SK-MEL-5 (cell line): ENCODE measurements at regions not wholly inside any gene's neighbourhood (a gene's known extent, or its start where the extent isn't known, plus 50 kb on each side); places are given as distances from the start of the nearest gene placed in this dataset.
A peak's percentile ranks its signal among the peaks of the same experiment; 100 is the strongest.

ENCODE experiments used
- DNase-seq: peaks from one replicate; pipeline ENCODE4 v3.0.0-alpha.2; 2016; ENCODE audit warnings: low read depth, low spot score
- in situ Hi-C: cut with HindIII; loops from 2 replicates; pipeline ENCODE4 v1.10.0; 2016; ENCODE audit warnings: low sequenced_read_pairs, high pct_unique_total_duplicates, low pct_unique_long_range_greater_than_20kb

DNA sequence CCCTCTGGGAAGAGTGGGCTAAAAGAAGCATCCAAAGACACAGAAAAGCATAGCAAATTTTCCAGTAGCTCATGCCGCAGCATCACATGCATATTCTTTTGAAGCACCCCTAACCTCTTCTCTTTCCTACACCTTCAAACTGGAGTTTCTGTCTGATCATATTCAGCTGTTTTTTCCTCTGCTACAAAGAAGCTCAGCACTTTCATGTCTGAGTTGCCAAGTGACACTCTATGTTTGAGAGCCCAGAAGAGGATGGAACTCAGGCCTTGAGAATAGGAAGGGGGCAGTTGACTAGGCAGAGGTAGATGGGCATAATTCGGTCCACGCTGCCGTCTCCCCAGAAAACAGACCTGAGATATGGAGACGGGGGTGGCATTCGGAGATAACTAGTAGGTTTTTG, 489.6 kb upstream of the NR2F2 start:
- no peak for DNase-seq

GRCh38 chr15:95842576-95842975, 487.9 kb upstream of the NR2F2 start:
- in situ Hi-C loops, result no loop called here
- DNase-seq, result no peak

More for the DNA sequence above, 489.6 kb upstream of the NR2F2 start:
- in situ Hi-C loops, result no loop called here

GRCh38 chr15:95843241-95843910, 487.1 kb upstream of the NR2F2 start:
- peak; percentile 29 for DNase-seq
- in situ Hi-C loops, result no loop called here

DNA sequence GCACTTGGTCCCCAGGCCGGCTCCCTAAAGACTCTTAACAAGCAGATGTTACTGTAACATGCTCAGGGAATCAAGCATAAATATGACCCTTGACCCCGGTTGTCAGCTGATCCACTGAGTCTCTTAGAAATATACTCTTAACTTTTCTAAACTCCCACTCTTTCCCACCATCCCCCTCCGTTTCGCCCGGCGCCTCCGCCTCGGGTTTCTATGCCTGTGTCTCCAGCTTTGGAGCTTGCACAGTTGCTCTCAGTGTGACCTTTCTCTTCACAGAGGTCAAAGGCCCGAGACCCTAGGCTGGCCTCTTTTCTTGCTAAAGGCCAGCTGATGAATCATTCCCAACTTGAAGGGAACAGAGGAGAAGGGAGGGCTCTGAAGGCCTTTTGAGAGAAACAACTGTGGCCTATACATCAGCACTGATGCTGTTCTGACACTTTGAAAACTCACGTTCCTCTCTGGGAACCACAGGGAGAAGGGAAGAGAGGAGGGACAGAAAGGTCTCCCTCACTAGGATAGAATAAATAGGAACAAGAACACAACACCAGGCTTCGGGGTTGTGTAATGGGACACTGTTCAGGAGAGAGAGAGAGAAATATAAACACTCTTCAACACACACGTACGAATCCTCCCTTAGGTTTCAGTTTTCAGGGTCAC, 484.5 kb upstream of the NR2F2 start:
- in situ Hi-C loops, result no loop called here
- no peak for DNase-seq

- in situ Hi-C loops, result no loop called here
- no peak for DNase-seq
Observed at GRCh38 chr15:95848126-95848525, 482.4 kb upstream of the NR2F2 start.

GRCh38 chr15:95850837-95851236, 479.7 kb upstream of the NR2F2 start:
- DNase-seq, result peak; percentile 60
- in situ Hi-C loops, result no loop called here

DNA sequence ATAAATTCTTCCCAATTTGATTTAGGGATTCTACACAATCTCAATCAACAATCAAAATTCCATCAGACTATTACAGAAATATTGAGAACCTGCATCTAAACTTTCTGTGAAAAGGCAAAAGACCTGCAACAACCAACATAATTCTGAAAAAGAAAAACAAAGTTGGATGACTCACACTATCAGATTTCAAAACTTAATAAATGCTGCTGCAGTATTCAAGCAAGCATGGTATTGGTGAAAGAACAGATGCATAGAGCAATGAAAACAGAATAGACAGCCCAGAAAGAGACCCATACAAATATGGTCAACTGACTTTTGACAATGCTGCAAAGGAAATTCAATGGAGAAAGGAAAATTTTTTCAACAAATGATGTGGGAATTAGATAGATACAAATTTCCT, 477.1 kb upstream of the NR2F2 start:
- in situ Hi-C loops, result no loop called here
- no peak for DNase-seq

DNA sequence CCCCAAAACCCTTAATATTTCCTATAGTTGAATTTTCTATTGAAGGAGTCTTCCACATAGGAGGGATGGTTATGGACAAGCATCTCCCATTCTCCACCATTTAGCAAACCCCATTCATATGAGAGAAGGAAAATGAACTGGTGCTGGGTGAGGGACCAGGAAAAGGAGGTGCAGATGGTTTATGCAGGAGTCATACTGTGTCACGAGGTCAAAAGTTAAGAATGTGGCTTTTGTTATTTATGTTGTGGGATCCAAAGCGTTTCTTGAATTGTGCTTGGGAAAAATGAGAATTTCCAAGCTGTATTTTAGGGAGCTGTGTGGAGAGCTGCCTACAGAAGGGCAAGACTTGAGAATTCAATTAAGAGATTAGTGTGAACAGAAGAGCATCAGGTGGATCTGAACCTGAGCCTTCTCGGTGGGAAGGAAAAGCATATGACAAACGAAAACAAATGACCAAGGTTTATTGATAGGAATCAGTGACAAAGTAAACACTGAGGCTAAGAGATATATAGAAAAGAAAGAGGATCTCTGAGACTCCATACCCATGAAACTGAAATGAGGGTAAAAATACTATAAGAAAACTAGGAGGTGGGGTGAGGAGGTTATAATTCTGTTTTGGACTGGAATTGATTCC, 473.3 kb upstream of the NR2F2 start:
- no peak for DNase-seq
- in situ Hi-C loops, result no loop called here

DNA sequence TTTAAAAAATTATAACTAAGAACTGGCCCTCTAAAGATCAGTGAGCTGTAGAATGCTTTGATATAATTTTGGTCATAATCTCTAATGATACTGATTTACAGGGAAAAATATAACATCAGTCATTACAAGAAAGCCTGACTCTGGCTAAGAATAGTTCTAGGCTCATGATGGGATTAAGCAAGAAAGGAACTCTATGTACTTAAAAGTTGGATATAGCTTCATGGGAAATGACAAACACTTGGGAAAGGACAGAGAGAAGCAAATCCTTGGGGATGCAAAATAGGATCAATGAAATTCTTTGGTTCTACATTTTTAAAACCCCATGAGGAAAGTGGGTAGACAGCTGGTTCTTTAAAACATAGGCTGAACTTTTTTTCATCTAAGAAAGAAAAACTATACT, 472.7 kb upstream of the NR2F2 start:
- no peak for DNase-seq
- in situ Hi-C loops, result no loop called here

GRCh38 chr15:95860406-95860805, 470.1 kb upstream of the NR2F2 start:
- no peak for DNase-seq
- in situ Hi-C loops, result no loop called here

- in situ Hi-C loops, result no loop called here
- no peak for DNase-seq
Observed at GRCh38 chr15:95864467-95864886, 466.0 kb upstream of the NR2F2 start.

DNA sequence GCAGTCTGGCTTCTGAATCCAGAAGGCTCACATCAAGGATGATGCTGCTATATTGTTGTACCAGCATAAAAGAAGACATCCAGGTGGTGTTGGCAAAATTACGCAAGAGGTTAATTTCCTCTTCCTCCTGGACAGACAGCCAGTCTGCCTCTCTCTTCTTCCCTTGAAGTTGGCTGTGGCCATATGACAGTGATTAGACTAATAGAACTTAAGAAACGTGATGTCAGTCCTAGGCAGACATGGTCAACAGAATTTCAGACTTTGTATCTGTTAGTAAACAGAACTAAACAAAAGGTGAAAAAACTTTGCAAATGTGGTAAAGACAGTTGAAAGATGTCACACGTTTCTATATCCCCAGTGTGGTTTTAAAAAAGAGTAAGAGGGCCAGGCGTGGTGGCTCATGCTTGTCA, 465.2 kb upstream of the NR2F2 start:
- in situ Hi-C loops, result no loop called here
- no peak for DNase-seq

DNA sequence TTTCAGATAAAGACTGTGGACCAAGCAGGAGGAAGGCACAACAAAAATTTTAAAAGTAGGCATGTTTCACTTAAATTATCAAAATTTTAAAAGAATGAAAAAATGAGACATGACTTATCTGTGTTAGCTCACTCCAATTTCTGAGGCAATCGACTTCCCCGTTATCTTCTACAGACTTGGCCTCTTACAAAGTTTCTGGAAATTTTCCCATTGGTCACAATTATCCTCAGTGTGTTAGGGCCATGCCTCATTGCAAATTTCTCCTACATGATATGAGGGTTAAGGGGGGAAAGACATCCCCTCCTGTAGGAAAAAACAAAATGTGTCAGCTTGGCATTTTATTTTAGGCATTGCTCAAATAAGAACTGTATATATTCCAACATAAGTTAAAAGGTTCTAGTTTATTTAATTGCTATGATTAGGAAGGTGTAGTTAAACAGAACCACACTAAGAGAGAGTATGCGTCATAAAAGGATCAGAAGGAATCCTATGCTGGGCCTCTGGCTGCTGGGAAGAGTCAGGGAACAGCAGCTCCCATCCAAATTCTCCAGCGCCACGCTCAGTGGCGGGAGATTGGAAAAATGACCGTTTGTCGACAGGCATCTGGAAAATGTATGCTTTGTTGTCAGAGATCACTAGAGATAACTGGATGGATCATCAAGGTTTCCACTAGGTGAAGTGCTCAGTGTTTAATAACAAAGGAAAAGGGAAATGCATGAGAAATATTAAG, 463.6 kb upstream of the NR2F2 start:
- in situ Hi-C loops, result no loop called here
- DNase-seq, result no peak

- in situ Hi-C loops, result no loop called here
Observed at GRCh38 chr15:95868450-95868849, 462.1 kb upstream of the NR2F2 start.

DNA sequence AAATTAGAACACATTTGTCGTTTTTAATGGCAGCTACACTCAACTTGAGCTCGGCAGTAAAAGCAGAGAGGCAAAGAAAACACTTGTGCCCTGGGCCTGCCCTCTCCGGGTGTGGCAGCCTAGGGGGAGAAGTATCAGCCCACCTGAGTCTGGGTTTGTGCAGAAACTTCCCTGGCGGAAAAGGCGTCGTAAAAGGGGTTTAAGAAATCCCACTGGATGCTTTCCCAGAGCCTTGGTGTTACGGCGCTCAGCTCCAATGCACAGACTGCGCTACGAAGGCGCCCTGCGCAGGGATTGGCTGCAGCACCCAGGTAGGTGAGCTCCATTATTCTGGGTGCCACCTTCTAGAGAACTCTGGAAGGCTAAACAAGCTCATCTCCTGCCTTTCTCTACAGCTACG, 461.5 kb upstream of the NR2F2 start:
- no peak for DNase-seq
- in situ Hi-C loops, result no loop called here

More at GRCh38 chr15:95868450-95868849, 462.1 kb upstream of the NR2F2 start:
- no peak for DNase-seq

GRCh38 chr15:95869920-95870319, 460.6 kb upstream of the NR2F2 start:
- no peak for DNase-seq
- in situ Hi-C loops, result no loop called here

DNA sequence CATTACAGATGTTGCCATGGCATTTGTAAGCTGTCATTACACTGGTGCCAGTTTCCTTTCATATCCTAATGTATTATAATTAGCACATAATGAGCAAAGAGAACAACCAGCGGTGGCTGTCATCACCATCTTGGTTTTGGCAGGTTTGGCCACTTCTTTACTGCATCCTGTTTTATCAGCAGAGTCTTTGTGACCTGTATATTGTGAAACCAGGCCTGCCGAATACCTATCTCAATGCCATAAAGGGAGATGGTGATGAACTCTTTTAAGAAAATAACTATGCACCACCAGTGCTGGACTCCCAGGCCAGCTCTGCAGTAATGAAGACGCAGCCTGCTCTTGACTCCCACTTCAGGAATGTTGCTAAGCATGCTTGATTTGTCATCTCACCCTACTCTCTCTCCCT, 458.1 kb upstream of the NR2F2 start:
- in situ Hi-C loops, result no loop called here
- DNase-seq, result no peak

GRCh38 chr15:95874637-95875036, 455.9 kb upstream of the NR2F2 start:
- no peak for DNase-seq
- in situ Hi-C loops, result no loop called here
